GM21390 (cell line): ENCODE measurements at regions not wholly inside any gene's neighbourhood (a gene's known extent, or its start where the extent isn't known, plus 50 kb on each side); places are given as distances from the start of the nearest gene placed in this dataset.
A peak's percentile ranks its signal among the peaks of the same experiment; 100 is the strongest.
"Not testable (repeated sequence)": the region's sequence is repeated elsewhere in the genome, so short reads cannot be mapped to it uniquely, and the experiment has no call there.

Experiments
- ATAC-seq: cut with Tn5 transposase; IDR thresholded peaks from one replicate; pipeline ENCODE4 v1.9.1; 2021; ENCODE audit not compliant: unreplicated experiment

DNA sequence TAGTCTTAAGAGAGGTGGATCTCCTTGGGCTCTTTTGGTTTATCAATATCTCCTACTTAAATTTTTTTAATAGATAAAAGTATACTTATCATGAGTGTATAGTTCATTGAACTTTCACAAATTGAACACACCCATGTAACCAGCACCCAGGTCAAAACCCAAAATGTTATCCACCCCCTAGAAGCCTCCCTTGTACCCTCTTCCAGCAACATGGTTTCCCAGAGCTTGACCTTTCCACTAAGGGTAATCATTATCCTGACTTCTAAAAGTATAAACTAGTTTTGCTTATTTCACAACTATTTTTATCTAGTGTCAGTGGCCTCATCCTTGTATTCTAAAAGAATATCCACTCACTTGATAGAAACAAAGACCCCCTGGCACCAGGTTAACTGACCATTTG lies 106.8 kb downstream of the MDH1 start:
- ATAC-seq: no peak

DNA sequence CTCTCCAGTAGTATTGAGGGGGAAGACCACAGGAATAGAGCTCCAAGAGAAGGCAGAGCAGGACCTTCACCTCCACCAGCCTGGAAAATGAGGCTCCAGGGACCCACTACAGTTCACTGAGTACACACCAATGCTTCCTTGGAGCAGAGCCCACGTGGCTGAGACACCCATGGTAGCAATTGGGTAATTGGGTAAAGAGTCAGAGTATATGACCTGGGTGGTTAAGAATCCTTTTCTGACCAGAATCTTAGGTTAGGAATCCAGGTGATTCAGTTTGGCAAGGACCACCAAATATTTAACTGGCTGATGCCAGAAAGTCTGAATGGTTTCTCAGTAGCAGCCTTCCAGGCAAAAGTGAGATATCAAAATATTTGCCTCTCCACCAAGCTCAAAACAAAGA lies 107.7 kb downstream of the MDH1 start:
- ATAC-seq: no peak

DNA sequence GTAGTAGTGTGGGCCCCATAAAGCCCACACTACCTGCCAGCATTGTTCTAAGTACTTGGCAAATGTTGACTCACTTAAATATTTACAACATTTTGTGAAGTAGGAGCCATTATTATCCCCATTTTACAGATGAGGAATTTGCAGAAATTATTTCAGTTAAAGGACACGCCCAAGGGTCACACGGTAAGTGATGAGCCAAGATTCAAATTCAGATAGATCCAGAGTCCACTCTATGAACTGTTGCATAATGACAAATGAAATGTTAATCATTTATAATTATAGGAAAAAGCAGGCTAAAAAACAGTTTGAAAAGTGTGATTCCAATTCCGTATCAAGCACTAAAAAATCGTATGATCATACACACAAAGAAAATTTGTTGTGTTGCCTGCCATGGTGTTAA lies 108.4 kb downstream of the MDH1 start:
- no peak for ATAC-seq

DNA sequence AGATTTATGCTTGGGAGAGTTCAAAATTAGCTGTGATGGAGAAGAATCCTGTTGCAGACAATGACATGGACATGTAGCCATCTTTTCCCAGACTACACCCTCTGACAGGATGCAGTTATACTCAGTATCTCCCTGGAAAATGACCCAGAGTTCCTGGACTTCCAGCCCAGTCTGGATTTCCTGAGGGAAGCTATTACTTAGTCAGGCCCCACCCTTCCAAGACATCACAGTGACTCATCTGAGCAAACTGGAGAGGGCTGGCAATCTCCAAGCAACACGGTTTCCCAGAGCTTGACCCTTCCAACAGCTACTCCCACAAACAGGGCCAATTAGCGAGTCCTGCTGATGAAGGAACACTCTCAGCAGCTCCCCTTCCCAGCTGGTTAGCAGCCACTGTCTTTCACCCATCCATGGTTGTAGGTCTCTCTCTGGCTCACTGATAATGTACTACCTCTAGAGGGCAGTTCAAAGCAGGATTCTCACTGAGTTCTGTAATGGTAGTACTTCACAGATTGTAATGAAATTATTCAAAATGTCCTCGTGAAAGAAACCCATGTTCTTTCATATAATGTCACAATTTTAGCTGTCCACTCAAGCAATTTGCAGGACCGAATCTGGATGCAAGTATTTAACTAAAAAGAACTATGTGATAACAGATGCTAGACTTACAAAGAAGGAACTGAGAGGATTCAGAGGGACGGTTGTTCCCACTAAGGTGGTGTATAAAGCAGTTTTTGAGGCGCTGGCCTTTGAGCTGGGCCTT lies 110.2 kb downstream of the MDH1 start:
- ATAC-seq: peak; percentile 51

DNA sequence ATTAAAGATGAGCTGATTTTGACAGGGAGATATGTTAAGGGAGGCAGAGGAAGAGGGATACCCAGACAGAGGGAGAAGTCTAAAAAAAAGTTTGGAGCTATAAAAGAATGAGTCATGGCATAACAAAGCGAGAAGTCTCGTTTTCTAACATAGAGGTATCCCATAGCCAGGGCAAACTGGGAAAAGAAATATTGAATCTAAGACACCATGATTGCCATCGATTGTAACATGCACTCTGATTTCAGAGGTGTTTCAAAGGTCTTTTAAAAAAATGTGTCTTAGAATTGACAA lies 110.7 kb downstream of the MDH1 start:
- ATAC-seq: no peak

DNA sequence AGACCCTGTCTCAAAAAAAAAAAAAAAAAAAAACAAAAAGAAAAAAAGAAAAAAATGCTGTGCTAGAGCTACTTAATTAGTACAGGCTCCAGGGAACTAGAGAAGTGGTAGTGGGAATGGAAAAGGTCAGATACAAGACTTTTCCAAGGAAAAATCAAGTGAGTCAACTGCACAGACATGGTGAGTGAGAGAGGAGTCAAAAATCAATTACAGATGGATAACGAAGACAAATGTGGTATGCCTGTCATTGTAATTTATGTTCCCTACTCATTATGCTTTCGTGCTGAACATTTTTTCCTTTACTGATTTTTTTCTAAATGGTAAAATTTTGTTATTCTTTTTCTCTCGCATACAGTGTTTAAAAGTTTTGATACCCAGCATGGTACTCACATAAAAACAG lies 111.5 kb downstream of the MDH1 start:
- ATAC-seq: no peak

DNA sequence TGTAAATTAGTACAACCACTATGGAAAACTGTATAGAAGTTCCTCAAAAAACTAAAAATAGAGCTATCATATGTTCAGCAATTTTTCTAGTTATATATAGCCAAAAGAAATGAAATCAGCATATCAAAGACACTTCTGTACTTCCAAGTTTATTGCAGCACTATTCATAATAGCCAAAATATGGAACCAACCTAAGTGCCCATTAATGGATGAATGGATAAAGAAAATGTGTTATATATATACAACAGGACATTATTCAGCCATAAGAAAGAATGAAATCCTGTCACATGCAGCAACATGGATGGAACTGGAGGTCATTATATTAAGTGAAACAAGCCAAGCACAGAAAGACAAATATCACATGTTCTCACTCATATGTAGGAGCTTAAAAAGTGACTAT lies 112.6 kb downstream of the MDH1 start:
- no peak for ATAC-seq

DNA sequence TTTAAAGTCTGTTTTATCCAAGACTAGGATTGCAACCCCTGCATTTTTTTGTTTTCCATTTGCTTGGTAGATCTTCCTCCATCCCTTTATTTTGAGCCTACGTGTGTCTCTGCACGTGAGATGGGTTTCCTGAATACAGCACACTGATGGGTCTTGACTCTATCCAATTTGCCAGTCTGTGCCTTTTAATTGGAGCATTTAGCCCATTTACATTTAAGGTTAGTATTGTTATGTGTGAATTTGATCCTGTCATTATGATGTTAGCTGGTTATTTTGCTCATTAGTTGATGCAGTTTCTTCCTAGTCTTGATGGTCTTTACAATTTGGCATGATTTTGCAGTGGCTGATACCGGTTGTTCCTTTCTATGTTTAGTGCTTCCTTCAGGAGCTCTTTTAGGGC lies 117.3 kb downstream of the MDH1 start:
- not testable (repeated sequence) for ATAC-seq

DNA sequence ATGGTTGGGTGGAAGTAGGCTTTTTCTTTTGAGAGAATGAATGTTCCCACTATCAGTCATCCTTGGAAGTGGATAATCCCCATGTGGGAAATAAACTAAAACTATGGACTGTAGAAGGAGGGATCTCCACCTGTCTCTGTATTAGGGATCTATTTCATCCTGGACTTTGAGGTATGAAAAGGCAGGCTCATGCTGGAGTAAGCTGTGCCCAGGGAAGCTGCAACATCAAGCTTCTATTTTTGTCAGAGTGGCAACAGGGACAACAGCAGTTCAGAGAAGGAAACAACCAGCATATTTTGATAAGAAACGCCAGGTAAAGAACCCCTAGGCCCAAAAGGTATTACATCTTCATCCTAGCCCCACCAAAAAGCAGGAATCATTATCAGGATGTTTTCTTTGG lies 122.0 kb downstream of the MDH1 start:
- no peak for ATAC-seq

DNA sequence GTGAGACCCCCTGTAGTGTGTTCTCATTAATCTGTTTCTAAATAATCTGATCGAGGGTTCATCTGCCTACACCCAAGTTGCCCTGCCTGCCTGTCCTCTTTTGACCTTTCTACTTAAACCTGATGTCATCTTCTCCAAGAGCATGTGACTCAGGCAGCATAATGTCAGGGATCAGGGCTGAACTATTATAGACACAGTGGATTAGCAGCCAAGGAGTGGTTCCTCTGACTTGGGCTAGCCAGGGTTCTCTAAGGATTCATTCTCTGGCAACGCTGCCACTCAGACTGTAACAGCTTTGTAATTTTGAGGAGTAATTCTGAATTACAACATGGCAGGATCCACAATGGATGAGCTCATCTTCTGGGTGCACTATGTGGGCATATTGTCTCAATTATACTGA lies 124.0 kb downstream of the MDH1 start:
- ATAC-seq: no peak

DNA sequence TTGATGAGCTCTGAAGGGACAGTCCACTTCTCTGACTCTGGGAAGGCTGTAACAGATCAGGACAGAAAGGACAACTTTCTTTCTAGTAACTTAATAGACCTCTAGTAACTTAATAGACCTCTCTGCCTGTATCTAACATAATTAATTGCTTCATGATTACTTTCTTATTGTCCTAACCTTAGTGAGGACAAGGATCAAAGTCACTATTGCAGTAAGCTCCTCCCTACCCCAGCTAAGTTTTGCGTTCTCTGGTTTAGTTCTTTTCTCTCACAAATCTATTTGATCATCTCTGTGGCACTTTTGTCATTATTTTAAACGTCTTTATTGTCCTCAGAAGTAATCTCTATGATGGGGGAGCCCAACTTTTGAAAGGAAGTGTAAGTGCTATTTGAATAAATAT lies 125.5 kb upstream of the UGP2 start:
- no peak for ATAC-seq

DNA sequence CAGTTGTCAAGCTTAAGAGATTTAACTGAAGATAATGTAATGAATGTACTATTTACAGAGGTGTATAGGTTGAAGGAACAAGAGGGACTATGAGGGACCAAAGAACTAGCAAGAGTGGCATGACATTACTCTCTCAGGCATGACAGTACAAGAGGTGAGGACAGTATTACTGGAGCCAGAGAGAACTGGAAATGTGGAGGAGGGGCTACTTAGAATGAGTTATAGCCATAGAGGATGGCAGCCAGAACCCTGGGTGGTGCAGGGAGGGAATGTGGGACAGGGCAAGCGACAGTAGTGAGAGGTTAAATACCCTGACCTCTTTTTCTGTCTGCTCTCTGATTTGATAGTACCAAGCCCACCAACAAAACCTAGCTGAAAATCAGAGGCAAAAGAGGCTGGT lies 122.6 kb upstream of the UGP2 start:
- ATAC-seq: no peak

DNA sequence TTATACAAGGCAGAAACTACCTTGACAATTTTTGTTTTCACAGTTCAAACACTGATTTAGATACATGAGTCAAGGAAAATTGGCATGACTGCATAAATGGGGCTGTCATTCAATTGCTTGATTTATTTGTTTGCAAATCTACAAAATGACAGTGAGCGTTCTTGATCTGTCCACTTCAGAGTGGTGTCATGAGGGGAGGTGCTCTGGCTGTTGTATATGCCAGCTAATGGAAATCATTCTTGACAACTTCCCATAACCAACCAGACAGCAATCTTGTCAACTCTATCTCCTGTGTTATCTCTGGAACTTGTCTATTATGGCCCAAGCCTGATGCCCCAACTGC lies 120.6 kb upstream of the UGP2 start:
- ATAC-seq: no peak

DNA sequence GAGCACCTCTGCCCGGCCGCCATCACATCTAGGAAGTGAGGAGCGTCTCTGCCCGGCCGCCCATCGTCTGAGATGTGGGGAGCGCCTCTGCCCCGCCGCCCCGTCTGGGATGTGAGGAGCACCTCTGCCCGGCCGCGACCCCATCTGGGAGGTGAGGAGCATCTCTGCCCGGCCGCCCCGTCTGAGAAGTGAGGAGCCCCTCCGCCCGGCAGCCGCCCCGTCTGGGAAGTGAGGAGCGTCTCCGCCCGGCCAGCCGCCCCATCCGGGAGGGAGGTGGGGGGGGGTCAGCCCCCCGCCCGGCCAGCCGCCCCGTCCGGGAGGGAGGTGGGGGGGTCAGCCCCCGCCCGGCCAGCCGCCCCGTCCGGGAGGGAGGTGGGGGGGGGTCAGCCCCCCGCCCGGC lies 119.4 kb upstream of the UGP2 start:
- ATAC-seq: not testable (repeated sequence)

DNA sequence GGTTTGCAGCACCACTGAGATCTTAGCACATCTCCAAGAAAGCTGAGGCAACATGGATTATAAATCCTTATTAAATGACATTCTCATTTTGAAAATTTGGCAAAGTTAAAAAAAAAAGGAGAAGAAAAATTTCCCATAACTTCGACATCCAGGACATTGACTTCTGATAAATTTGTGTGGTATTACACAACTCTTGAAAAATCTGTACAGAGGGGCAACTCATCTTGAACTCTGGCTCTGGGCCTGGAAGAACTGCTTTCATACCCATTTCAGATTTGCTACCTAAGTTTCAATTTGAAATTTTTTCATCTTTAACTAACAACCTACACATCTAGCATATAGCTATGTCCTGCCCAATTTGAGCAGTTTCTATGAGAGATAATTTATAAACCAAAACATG lies 118.0 kb upstream of the UGP2 start:
- ATAC-seq: no peak

DNA sequence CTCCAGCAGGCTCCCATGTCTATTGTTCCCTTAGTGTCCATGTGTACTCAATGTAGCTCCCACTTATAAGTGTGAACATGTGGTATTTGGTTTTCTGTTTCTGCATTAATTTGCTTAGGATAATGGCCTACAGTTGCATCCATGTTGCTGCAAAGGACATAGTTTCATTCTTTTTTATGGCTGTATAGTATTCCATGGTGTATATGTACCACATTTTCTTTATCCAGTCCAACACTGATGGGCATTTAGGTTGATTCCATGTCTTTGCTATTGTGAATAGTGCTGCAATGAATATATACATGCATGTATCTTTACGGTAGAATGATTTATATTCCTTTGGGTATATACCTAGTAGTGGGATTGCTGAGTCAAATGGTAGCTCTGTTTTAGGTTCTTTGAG lies 116.5 kb upstream of the UGP2 start:
- not testable (repeated sequence) for ATAC-seq

DNA sequence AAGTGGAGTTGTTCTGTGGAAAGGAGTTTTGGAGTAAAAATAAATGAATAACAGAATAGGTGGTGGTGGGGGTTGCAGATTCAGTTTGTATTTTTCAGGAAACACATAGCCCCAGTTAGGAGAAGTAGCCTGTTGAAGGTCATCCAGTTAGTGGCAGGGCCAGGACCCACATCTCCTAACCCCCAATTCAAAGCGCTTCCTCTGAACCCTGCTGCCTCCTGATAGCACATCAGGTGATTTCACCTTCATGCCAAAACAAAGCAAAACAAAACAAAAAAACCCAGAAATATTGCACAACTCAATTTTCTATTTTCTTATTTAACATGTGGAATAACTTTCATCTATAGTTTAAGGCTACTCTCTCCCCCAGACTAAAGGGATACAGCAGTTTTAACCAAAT lies 112.3 kb upstream of the UGP2 start:
- ATAC-seq: no peak

DNA sequence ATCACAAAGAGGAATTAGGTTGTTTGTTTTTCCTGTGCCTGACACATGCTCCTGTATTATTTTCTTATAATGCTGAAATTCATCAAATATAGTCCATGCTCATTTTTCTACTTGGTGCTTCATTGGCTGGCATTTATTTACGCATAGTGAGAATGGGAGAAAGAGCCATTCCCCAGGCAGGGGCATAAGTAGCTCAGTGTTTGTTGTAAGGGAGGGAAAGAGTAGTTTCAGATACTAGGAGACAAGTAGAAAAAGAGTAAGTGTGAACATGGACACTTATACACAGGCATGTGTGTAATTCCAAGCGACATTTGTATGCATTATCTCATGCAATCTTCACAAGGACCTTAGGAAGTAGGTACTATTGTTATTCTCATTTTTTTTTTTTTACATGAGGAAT lies 111.9 kb upstream of the UGP2 start:
- no peak for ATAC-seq

DNA sequence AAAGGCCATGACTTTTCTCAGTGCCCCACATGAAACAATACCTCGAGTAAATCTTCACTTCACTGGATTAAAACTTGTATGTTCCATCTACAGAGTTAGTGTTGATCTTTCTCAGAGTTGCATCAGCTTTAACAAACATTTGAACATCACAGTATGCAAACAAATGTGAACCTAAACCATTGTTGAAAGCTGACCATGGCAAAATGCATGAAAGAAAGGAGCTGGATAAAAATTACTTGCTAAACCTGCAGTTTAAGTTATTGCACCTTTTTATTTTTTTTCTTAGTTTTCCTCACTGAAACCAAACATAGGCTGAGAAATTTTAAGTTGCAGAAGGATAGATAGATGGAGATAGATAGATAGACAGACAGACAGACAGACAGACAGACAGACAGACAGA lies 107.2 kb upstream of the UGP2 start:
- ATAC-seq: no peak

DNA sequence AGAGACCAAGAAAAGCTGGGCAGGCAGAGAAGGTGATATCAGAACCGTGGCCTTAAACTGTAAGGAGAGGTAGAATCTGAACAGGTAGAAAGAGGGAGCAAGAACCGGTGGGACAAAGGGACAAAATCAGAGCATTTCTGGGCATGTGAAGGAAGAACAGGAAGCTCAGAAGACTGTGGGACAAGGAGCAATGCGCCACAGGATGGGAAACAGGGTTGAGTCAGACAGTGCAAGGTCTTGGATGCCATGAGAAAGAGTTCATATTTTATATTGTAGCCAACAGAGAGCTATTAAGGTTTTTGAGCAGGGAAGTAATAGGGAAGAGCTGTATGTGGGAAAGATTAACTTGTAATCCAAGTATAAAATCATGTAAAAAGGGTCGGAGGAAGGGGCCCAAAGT lies 106.4 kb upstream of the UGP2 start:
- ATAC-seq: no peak

DNA sequence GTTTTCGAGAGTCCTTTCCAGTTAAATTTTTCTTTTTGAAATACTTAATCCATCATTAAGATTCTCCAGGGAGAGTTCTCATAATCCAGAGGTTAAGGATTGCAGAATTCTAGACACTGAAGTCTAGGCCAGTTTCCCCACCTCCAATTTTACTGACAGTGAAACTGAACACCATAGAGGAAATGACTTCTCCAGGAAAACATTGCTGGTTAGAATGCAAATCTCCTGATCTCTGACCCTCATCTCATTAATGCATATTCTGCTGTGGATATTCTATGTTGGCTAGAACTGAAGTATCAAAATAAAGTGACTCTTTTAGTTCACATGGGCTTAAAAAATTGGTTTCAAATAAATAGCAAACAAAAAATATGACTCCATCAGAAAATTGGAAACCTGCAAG lies 105.8 kb upstream of the UGP2 start:
- no peak for ATAC-seq

DNA sequence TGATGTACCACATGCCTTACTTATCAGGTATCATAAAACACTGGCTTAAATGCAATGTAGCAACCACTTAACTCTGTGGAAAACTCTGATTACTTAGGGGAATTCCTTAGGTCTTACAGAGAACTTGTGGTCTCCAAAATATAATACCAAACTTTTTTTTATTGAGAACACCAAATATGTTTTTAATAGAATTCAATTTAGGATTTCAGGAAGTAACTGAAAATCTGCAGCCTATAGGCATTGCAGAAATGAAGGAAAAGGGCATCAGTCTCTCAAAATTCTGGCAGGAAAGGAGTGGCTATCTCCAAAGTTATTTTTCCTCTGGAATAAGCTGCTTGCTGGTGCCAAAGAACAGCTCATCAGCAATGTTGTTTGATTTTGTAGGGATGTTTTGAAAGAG lies 105.3 kb upstream of the UGP2 start:
- ATAC-seq: no peak

DNA sequence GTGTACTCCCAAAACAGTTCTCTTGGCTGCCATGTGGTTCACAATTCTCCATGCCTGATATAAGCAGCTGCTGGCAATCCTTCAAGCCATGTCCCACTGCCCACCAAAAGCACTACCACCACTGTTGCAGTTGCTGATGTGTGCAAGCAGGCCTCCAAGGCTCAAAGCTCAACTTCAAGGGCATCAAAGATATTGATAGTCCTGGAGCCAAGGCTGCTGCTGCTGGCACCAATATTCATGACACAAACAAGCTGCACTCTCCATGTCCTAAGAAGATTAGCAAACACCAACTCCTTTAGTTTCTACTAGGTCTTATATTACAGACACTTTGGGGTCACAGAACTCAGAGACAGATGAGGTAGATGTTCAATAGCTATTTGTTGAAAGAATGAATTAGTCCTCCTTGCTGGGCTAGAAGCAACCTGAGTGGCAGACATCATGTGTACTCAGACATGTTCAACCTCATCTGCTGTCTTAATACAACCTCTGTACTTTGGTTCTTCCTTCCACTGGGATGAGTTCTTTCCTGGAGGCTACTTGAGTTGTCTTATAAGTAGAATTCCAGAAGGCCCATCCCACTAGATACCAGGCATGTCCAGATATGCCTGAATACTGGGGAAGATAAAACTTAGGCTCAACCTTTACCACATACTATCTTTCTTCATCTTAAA lies 104.5 kb upstream of the UGP2 start:
- no peak for ATAC-seq
